GM12878 (cell line): ENCODE measurements at regions not wholly inside any gene's neighbourhood (a gene's known extent, or its start where the extent isn't known, plus 50 kb on each side); places are given as distances from the start of the nearest gene placed in this dataset.

Experiments
- ATAC-seq: fragments of 200-7000 bp; cut with Tn5 transposase; 3 replicates; pipeline ENCODE4 v1.9.1; 2020; ENCODE audit warnings: mild to moderate bottlenecking, moderate library complexity
- BruUV-seq: library from RNA; stranded (reverse); fragments of 400-500 nt; replicated peaks from 2 replicates; lab custom pipeline; 2021; lab: Mats Ljungman, UMichigan
- CTCF ChIA-PET: fragments of 300-600 bp; sonication (Branson Sonifier 250); formaldehyde crosslinking; extraction: SDS; loops from one replicate; lab custom pipeline; 2021; ENCODE audit warnings: inconsistent platforms; lab: Yijun Ruan, JAX
- POLR2A ChIA-PET: fragments of 350-600 bp; formaldehyde crosslinking; extraction: SDS; loops from one replicate; lab custom pipeline; 2021; ENCODE audit warnings: inconsistent platforms; lab: Charles Lee
- RAD21 ChIA-PET: fragments of 300-600 bp; sonication (Branson Sonifier 250); formaldehyde crosslinking; loops from one replicate; lab custom pipeline; 2023; ENCODE audit warnings: antibody characterized with exemption; ENCODE audit not compliant: unreplicated experiment; lab: Charles Lee
- SMC1A ChIA-PET: fragments of 300-600 bp; sonication (Branson Sonifier 250); formaldehyde crosslinking; loops from one replicate; lab custom pipeline; 2023; ENCODE audit not compliant: unreplicated experiment, uncharacterized antibody; lab: Charles Lee
- DNase-seq: peaks from one replicate; pipeline ENCODE4 v3.0.0-alpha.2; 2011; ENCODE audit warnings: low read depth, low spot score
- FAIRE-seq: peaks from 3 replicates; lab custom pipeline; 2011; peaks lifted over from hg19 to GRCh38; lab: Jason Lieb, UNC
- H2AFZ ChIP-seq: 2 replicates; pipeline ENCODE4 v1.6.0; 2011; ENCODE audit warnings: low read depth, low read length, control low read depth; ENCODE audit not compliant: control insufficient read depth
- H3K27ac ChIP-seq: 2 replicates; pipeline ENCODE4 v1.5.1; 2011; ENCODE audit warnings: control low read depth; ENCODE audit not compliant: control insufficient read depth, insufficient read depth
- H3K27me3 ChIP-seq, 2 experiments: replicated peaks in 1 of 2; 2 replicates each; pipeline versions ENCODE4 v1.6.0 to v1.6.1; 2011; ENCODE audit warnings: low read length in 1 of 2; ENCODE audit not compliant: control insufficient read depth in 2 of 2, insufficient read depth in 2 of 2
- H3K36me3 ChIP-seq, 2 experiments: 2 replicates each; pipeline ENCODE4 v1.5.1; 2011; ENCODE audit warnings: low read length in 1 of 2; ENCODE audit not compliant: control insufficient read depth in 2 of 2, insufficient read depth in 2 of 2
- H3K4me1 ChIP-seq: 2 replicates; pipeline ENCODE4 v1.6.1; 2011; ENCODE audit warnings: mild to moderate bottlenecking, low read length, moderate library complexity, mixed read lengths; ENCODE audit not compliant: control insufficient read depth, insufficient read depth
- H3K4me2 ChIP-seq: 2 replicates; pipeline ENCODE4 v1.6.0; 2011; ENCODE audit warnings: control low read depth; ENCODE audit not compliant: control insufficient read depth, insufficient read depth
- H3K4me3 ChIP-seq: fragments of 200-600 bp; sonication (generic); 2 replicates; pipeline ENCODE4 v1.5.1; 2016
- H3K79me2 ChIP-seq: 2 replicates; pipeline ENCODE4 v1.6.0; 2011; ENCODE audit warnings: low read length; ENCODE audit not compliant: control insufficient read depth, insufficient read depth
- H3K9ac ChIP-seq: 2 replicates; pipeline ENCODE4 v1.8.0; 2011; ENCODE audit warnings: low read length, control low read depth, mixed read lengths; ENCODE audit not compliant: control insufficient read depth, insufficient read depth
- H3K9me3 ChIP-seq: replicated peaks from 3 replicates; pipeline ENCODE4 v1.5.1; 2011; ENCODE audit warnings: mild to moderate bottlenecking, low read length; ENCODE audit not compliant: control insufficient read depth, insufficient read depth
- H4K20me1 ChIP-seq: 2 replicates; pipeline ENCODE4 v1.6.0; 2011; ENCODE audit not compliant: control insufficient read depth, insufficient read depth
- CBFB ChIP-seq: IDR thresholded peaks from 2 replicates; pipeline ENCODE4 v1.6.1; 2016; ENCODE audit warnings: antibody characterized with exemption, low read depth
- CHD1 ChIP-seq: IDR thresholded peaks from 2 replicates; pipeline ENCODE4 v1.6.1; 2012; ENCODE audit warnings: low read depth, low read length, improper control_type of control experiment
- ESRRA ChIP-seq: IDR thresholded peaks from 2 replicates; pipeline ENCODE4 v1.6.1; 2012; ENCODE audit warnings: mild to moderate bottlenecking, low read length, improper control_type of control experiment
- FOS ChIP-seq: IDR thresholded peaks from 3 replicates; pipeline ENCODE4 v1.6.1; 2011; ENCODE audit warnings: borderline replicate concordance; ENCODE audit not compliant: insufficient read length; ENCODE audit errors: extremely low read depth
- MEF2A ChIP-seq: IDR thresholded peaks from 2 replicates; pipeline ENCODE4 v1.6.1; 2011; ENCODE audit warnings: low read depth, mild to moderate bottlenecking, low read length, moderate library complexity; ENCODE audit not compliant: insufficient read depth
- NFXL1 ChIP-seq: fragments of 450-650 bp; IDR thresholded peaks from 2 replicates; pipeline ENCODE4 v1.6.1; 2017; ENCODE audit warnings: antibody characterized with exemption, mild to moderate bottlenecking, borderline replicate concordance
- RAD21 ChIP-seq: IDR thresholded peaks from 2 replicates; pipeline ENCODE4 v1.6.1; 2011; ENCODE audit warnings: mild to moderate bottlenecking, low read depth, low read length, moderate library complexity; ENCODE audit not compliant: insufficient read depth
- RUNX3 ChIP-seq: IDR thresholded peaks from 2 replicates; pipeline ENCODE4 v1.6.1; 2012; ENCODE audit warnings: low read length, inconsistent platforms
- STAT1 ChIP-seq: fragments of 450-650 bp; conservative IDR thresholded peaks from 2 replicates; pipeline ENCODE4 v1.6.1; 2014; ENCODE audit warnings: antibody characterized with exemption, mild to moderate bottlenecking
- ZBED1 ChIP-seq: IDR thresholded peaks from 2 replicates; pipeline ENCODE4 v1.6.1; 2016; ENCODE audit warnings: borderline replicate concordance
- WGBS: methylation state at CpG from one replicate; pipeline ENCODE4 v1.1.6; 2016; ENCODE audit warnings: low lambda C conversion rate; ENCODE audit not compliant: insufficient replicate concordance, insufficient coverage; ENCODE audit errors: missing lambda C conversion rate; 5-methylcytosine and 5-hydroxymethylcytosine counted together
- in situ Hi-C: fragments of 300-500 bp; cut with MboI; formaldehyde crosslinking; loops from 9 replicates; pipeline ENCODE4 v1.14.3; 2018; ENCODE audit warnings: mixed read lengths
- intact Hi-C: fragments of 100-400 bp; cut with micrococcal nuclease; formaldehyde crosslinking; loops from one replicate; pipeline ENCODE4 v1.14.2; 2022; ENCODE audit not compliant: unreplicated experiment
- TF ChIP-seq, protein P1 (sequence below): fragments of 450-650 bp; IDR thresholded peaks from 2 replicates; pipeline ENCODE4 v1.6.1; 2017; ENCODE audit warnings: low read depth, mild to moderate bottlenecking, moderate library complexity
- TF ChIP-seq, protein P2 (sequence below): fragments of 450-650 bp; IDR thresholded peaks from 2 replicates; pipeline ENCODE4 v1.6.1; 2017; ENCODE audit warnings: mild to moderate bottlenecking
- TF ChIP-seq, protein P3 (sequence below): fragments of 450-650 bp; IDR thresholded peaks from 2 replicates; pipeline ENCODE4 v1.6.1; 2018; ENCODE audit warnings: borderline replicate concordance, mild to moderate bottlenecking; ENCODE audit not compliant: partially characterized antibody
- TF ChIP-seq, protein P4 (sequence below): IDR thresholded peaks from 2 replicates; pipeline ENCODE4 v1.6.1; 2012; ENCODE audit warnings: low read depth, low read length, improper control_type of control experiment
- TF ChIP-seq, protein P5 (sequence below): fragments of 450-650 bp; IDR thresholded peaks from 2 replicates; pipeline ENCODE4 v1.6.1; 2017; ENCODE audit warnings: mild to moderate bottlenecking, low read depth, inconsistent platforms; ENCODE audit not compliant: poor library complexity, severe bottlenecking
- TF ChIP-seq, protein P6 (sequence below): IDR thresholded peaks from 2 replicates; pipeline ENCODE4 v1.6.1; 2012; ENCODE audit warnings: low read depth, low read length, improper control_type of control experiment

DNA sequence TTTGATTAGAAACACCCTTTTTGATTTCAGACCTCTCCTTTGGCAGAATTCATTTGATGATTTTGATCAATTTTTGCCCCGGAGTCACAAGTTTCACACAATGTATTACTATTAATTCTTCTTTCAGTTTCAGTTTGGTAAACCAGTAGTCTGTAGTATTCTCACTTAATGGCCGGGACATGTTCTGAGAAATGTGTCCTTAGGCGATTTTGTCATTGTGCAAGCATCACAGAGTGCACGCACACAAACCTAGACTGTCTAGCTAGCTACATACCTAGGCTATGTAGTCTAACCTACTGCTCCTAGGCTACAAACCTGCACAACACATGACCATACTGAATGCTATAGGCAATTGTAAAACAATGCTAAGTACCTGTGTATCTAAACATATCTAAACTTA, 662.5 kb downstream of the IRX1 start:
- Histone ChIP-seq H3K27ac (no peak overlapping the region), H3K79me2 (no peaks in the 10 kb centered on the region), H3K4me1 (no peaks in the 10 kb centered on the region), H2AFZ (no peak overlapping the region), H3K36me3 (no peaks in the 10 kb centered on the region), H3K27me3 (no peaks in the 10 kb centered on the region), H3K9ac (no peak overlapping the region), H3K4me2 (no peak overlapping the region), H3K9me3 (no peaks in the 10 kb centered on the region), H4K20me1 (no peaks in the 10 kb centered on the region), H3K4me3 (no peak overlapping the region)
- WGBS = 22% methylated on average over 4 of the region's 4 CpGs
- POLR2A ChIA-PET = no interaction called here
- no peak for ATAC-seq
- no TSS peak for BruUV-seq
- intact Hi-C loops = no loop called here
- in situ Hi-C loops = no loop called here
- CTCF ChIA-PET = no interaction called here
- SMC1A ChIA-PET = no interaction called here
- no peak for DNase-seq
- no peak for FAIRE-seq
- RAD21 ChIA-PET = no interaction called here
- no peak for TF ChIP-seq CHD1
- TF ChIP-seq, protein P1, sequence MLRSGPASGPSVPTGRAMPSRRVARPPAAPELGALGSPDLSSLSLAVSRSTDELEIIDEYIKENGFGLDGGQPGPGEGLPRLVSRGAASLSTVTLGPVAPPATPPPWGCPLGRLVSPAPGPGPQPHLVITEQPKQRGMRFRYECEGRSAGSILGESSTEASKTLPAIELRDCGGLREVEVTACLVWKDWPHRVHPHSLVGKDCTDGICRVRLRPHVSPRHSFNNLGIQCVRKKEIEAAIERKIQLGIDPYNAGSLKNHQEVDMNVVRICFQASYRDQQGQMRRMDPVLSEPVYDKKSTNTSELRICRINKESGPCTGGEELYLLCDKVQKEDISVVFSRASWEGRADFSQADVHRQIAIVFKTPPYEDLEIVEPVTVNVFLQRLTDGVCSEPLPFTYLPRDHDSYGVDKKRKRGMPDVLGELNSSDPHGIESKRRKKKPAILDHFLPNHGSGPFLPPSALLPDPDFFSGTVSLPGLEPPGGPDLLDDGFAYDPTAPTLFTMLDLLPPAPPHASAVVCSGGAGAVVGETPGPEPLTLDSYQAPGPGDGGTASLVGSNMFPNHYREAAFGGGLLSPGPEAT = no peak
- TF ChIP-seq MEF2A = no peak
- TF ChIP-seq ESRRA = no peak
- TF ChIP-seq, protein P2, sequence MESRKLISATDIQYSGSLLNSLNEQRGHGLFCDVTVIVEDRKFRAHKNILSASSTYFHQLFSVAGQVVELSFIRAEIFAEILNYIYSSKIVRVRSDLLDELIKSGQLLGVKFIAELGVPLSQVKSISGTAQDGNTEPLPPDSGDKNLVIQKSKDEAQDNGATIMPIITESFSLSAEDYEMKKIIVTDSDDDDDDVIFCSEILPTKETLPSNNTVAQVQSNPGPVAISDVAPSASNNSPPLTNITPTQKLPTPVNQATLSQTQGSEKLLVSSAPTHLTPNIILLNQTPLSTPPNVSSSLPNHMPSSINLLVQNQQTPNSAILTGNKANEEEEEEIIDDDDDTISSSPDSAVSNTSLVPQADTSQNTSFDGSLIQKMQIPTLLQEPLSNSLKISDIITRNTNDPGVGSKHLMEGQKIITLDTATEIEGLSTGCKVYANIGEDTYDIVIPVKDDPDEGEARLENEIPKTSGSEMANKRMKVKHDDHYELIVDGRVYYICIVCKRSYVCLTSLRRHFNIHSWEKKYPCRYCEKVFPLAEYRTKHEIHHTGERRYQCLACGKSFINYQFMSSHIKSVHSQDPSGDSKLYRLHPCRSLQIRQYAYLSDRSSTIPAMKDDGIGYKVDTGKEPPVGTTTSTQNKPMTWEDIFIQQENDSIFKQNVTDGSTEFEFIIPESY = no peak
- TF ChIP-seq, protein P3, sequence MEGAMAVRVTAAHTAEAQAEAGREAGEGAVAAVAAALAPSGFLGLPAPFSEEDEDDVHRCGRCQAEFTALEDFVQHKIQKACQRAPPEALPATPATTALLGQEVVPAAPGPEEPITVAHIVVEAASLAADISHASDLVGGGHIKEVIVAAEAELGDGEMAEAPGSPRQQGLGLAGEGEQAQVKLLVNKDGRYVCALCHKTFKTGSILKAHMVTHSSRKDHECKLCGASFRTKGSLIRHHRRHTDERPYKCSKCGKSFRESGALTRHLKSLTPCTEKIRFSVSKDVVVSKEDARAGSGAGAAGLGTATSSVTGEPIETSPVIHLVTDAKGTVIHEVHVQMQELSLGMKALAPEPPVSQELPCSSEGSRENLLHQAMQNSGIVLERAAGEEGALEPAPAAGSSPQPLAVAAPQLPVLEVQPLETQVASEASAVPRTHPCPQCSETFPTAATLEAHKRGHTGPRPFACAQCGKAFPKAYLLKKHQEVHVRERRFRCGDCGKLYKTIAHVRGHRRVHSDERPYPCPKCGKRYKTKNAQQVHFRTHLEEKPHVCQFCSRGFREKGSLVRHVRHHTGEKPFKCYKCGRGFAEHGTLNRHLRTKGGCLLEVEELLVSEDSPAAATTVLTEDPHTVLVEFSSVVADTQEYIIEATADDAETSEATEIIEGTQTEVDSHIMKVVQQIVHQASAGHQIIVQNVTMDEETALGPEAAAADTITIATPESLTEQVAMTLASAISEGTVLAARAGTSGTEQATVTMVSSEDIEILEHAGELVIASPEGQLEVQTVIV = no peak
- TF ChIP-seq, protein P4, sequence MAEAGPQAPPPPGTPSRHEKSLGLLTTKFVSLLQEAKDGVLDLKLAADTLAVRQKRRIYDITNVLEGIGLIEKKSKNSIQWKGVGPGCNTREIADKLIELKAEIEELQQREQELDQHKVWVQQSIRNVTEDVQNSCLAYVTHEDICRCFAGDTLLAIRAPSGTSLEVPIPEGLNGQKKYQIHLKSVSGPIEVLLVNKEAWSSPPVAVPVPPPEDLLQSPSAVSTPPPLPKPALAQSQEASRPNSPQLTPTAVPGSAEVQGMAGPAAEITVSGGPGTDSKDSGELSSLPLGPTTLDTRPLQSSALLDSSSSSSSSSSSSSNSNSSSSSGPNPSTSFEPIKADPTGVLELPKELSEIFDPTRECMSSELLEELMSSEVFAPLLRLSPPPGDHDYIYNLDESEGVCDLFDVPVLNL = no peak
- TF ChIP-seq RUNX3 = no peak
- TF ChIP-seq, protein P5, sequence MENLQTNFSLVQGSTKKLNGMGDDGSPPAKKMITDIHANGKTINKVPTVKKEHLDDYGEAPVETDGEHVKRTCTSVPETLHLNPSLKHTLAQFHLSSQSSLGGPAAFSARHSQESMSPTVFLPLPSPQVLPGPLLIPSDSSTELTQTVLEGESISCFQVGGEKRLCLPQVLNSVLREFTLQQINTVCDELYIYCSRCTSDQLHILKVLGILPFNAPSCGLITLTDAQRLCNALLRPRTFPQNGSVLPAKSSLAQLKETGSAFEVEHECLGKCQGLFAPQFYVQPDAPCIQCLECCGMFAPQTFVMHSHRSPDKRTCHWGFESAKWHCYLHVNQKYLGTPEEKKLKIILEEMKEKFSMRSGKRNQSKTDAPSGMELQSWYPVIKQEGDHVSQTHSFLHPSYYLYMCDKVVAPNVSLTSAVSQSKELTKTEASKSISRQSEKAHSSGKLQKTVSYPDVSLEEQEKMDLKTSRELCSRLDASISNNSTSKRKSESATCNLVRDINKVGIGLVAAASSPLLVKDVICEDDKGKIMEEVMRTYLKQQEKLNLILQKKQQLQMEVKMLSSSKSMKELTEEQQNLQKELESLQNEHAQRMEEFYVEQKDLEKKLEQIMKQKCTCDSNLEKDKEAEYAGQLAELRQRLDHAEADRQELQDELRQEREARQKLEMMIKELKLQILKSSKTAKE = no peak
- no peak for TF ChIP-seq NFXL1
- no peak for TF ChIP-seq ZBED1
- TF ChIP-seq CBFB = no peak
- no peak for TF ChIP-seq RAD21
- TF ChIP-seq, protein P6, sequence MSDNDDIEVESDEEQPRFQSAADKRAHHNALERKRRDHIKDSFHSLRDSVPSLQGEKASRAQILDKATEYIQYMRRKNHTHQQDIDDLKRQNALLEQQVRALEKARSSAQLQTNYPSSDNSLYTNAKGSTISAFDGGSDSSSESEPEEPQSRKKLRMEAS = no peak
- TF ChIP-seq STAT1 = no peak
- TF ChIP-seq FOS = no peak
